Mesothelial cell of epicardium (in vitro differentiated cells): ENCODE measurements at regions not wholly inside any gene's neighbourhood (a gene's known extent, or its start where the extent isn't known, plus 50 kb on each side); places are given as distances from the start of the nearest gene placed in this dataset.

Experiments
- DNase-seq, 2 experiments: peaks; one replicate each; pipeline ENCODE4 v3.0.0; 2021; ENCODE audit warnings: low spot score in 2 of 2; ENCODE audit not compliant: unreplicated experiment in 2 of 2
- H3K27ac Mint-ChIP-seq: 2 replicates; pipeline ENCODE4 v1.8.0; 2021; ENCODE audit warnings: mixed read lengths
- H3K27me3 Mint-ChIP-seq: 2 replicates; pipeline ENCODE4 v1.8.0; 2021; ENCODE audit warnings: low read depth, mixed read lengths
- H3K36me3 Mint-ChIP-seq: 2 replicates; pipeline ENCODE4 v1.8.0; 2021; ENCODE audit warnings: mixed read lengths
- H3K4me1 Mint-ChIP-seq: 2 replicates; pipeline ENCODE4 v1.8.0; 2021; ENCODE audit warnings: mixed read lengths
- H3K4me3 Mint-ChIP-seq: 2 replicates; pipeline ENCODE4 v1.8.0; 2021; ENCODE audit warnings: mild to moderate bottlenecking, moderate library complexity, mixed read lengths
- H3K9me3 Mint-ChIP-seq: 2 replicates; pipeline ENCODE4 v1.8.0; 2021; ENCODE audit warnings: mixed read lengths
- CTCF ChIP-seq: fragments of 200-600 bp; sonication (generic); IDR thresholded peaks from one replicate; pipeline ENCODE4 v1.5.0; 2021; ENCODE audit warnings: antibody characterized with exemption; ENCODE audit not compliant: unreplicated experiment

- TF ChIP-seq CTCF: no peak
- Mint-ChIP-seq H3K4me1 (peaks cover 14% of the 10 kb centered on the region), H3K36me3 (no peaks in the 10 kb centered on the region), H3K4me3 (peak overlapping the region; percentile 63), H3K27me3 (peaks cover 15% of the 10 kb centered on the region), H3K27ac (no peak overlapping the region), H3K9me3 (no peaks in the 10 kb centered on the region)
- peak in 1 of 2 experiments; percentile 41 for DNase-seq
These were observed 73.8 kb downstream of the MRPL36 start for GRCh38 chr5:1725641-1726468.

- TF ChIP-seq CTCF: no peak
- Mint-ChIP-seq H3K27ac (no peak overlapping the region), H3K27me3 (peaks cover 14% of the 10 kb centered on the region), H3K36me3 (no peaks in the 10 kb centered on the region), H3K4me3 (peak overlapping the region; percentile 63), H3K9me3 (peaks cover 4% of the 10 kb centered on the region), H3K4me1 (peaks cover 14% of the 10 kb centered on the region)
- DNase-seq: peak in 1 of 2 experiments; percentile 38
These were observed 74.6 kb downstream of the MRPL36 start for GRCh38 chr5:1724822-1725602.

- H3K4me1 Mint-ChIP-seq: peaks cover 14% of the 10 kb centered on the region
- peaks cover 14% of the 10 kb centered on the region for H3K27me3 Mint-ChIP-seq
- H3K4me3 Mint-ChIP-seq: no peak overlapping the region
- no peaks in the 10 kb centered on the region for H3K36me3 Mint-ChIP-seq
- peak in 1 of 2 experiments; percentile 31 for DNase-seq
- no peak for TF ChIP-seq CTCF
- no peak overlapping the region for H3K27ac Mint-ChIP-seq
- peaks cover 8% of the 10 kb centered on the region for H3K9me3 Mint-ChIP-seq
These were observed 75.4 kb downstream of the MRPL36 start for GRCh38 chr5:1723957-1724821.

- TF ChIP-seq CTCF: no peak
- DNase-seq: peak in 1 of 2 experiments; percentile 27
- Mint-ChIP-seq H3K4me1 (peaks cover 14% of the 10 kb centered on the region), H3K27me3 (peaks cover 14% of the 10 kb centered on the region), H3K4me3 (no peak overlapping the region), H3K27ac (no peak overlapping the region), H3K9me3 (peaks cover 15% of the 10 kb centered on the region), H3K36me3 (peaks cover 4% of the 10 kb centered on the region)
These were observed 76.2 kb downstream of the MRPL36 start for GRCh38 chr5:1723476-1723875.

- peaks cover 4% of the 10 kb centered on the region for H3K36me3 Mint-ChIP-seq
- H3K4me1 Mint-ChIP-seq: peaks cover 14% of the 10 kb centered on the region
- no peak overlapping the region for H3K27ac Mint-ChIP-seq
- peak in 1 of 2 experiments; percentile 19 for DNase-seq
- H3K4me3 Mint-ChIP-seq: no peak overlapping the region
- H3K27me3 Mint-ChIP-seq: peaks cover 14% of the 10 kb centered on the region
- H3K9me3 Mint-ChIP-seq: peaks cover 20% of the 10 kb centered on the region
- TF ChIP-seq CTCF: no peak
These were observed 76.8 kb downstream of the MRPL36 start for GRCh38 chr5:1722877-1723276.
